Endothelial cell of umbilical vein (primary cell): ENCODE measurements at regions not wholly inside any gene's neighbourhood (a gene's known extent, or its start where the extent isn't known, plus 50 kb on each side); places are given as distances from the start of the nearest gene placed in this dataset.

Experiments
- BruUV-seq: library from RNA; stranded (reverse); fragments of 400-500 nt; replicated peaks from 2 replicates; lab custom pipeline; 2021; lab: Mats Ljungman, UMichigan
- CTCF ChIA-PET: fragments of 300-600, 350-600 bp; sonication (Branson Sonifier 250); formaldehyde crosslinking; loops from one replicate; lab custom pipeline; 2021; ENCODE audit warnings: antibody characterized with exemption, inconsistent platforms; lab: Charles Lee
- POLR2A ChIA-PET: fragments of 300-600, 350-600 bp; sonication (Branson Sonifier 250); formaldehyde crosslinking; loops from one replicate; lab custom pipeline; 2021; ENCODE audit warnings: antibody characterized with exemption, inconsistent platforms; lab: Charles Lee
- DNase-seq: peaks from one replicate; pipeline ENCODE4 v3.0.0-alpha.2; 2011; ENCODE audit warnings: low read depth, low spot score
- FAIRE-seq: peaks from 2 replicates; lab custom pipeline; 2011; peaks lifted over from hg19 to GRCh38; lab: Jason Lieb, UNC
- H2AFZ ChIP-seq: 2 replicates; pipeline ENCODE4 v1.6.0; 2012; ENCODE audit warnings: low read depth, low read length, control low read depth, inconsistent platforms
- H3K27ac ChIP-seq: 2 replicates; pipeline ENCODE4 v1.5.1; 2011; ENCODE audit warnings: low read depth, mild to moderate bottlenecking, control low read depth, low read length, moderate library complexity; ENCODE audit not compliant: insufficient read depth
- H3K27me3 ChIP-seq, 2 experiments: 2 replicates each; pipeline versions ENCODE4 v1.6.0 to v1.6.1; 2011; ENCODE audit warnings: low read length in 2 of 2, mixed read lengths in 1 of 2; ENCODE audit not compliant: control insufficient read depth in 2 of 2, insufficient read depth in 2 of 2
- H3K36me3 ChIP-seq, 2 experiments: 2 replicates in 1 of 2; 3 replicates in 1 of 2; pipeline ENCODE4 v1.5.1; 2011; ENCODE audit warnings: low read length in 2 of 2, mild to moderate bottlenecking in 1 of 2, moderate library complexity in 1 of 2; ENCODE audit not compliant: control insufficient read depth in 2 of 2, insufficient read depth in 2 of 2; ENCODE audit errors: extremely low read depth in 1 of 2
- H3K4me1 ChIP-seq: 3 replicates; pipeline ENCODE4 v1.5.1; 2011; ENCODE audit warnings: mild to moderate bottlenecking, low read length; ENCODE audit not compliant: control insufficient read depth, insufficient read depth; ENCODE audit errors: extremely low read depth
- H3K4me2 ChIP-seq: 2 replicates; pipeline ENCODE4 v1.6.1; 2011; ENCODE audit warnings: low read length, control low read depth, mixed read lengths; ENCODE audit not compliant: insufficient read depth
- H3K4me3 ChIP-seq, 3 experiments: fragments of 200-600 bp in 1 of 3; sonication (generic), shearing (Covaris generic) in 1 of 3; replicated peaks in 1 of 3; 2 replicates each; pipeline ENCODE4 v1.5.1; 2011 to 2016; ENCODE audit warnings: control low read depth in 3 of 3, low read length in 3 of 3, mild to moderate bottlenecking in 2 of 3, inconsistent platforms in 1 of 3, low read depth in 1 of 3, moderate library complexity in 1 of 3; ENCODE audit not compliant: insufficient read depth in 1 of 3
- H3K79me2 ChIP-seq: 2 replicates; pipeline ENCODE4 v1.6.0; 2012; ENCODE audit warnings: low read length, inconsistent platforms; ENCODE audit not compliant: control insufficient read depth, insufficient read depth
- H3K9ac ChIP-seq: replicated peaks from 2 replicates; pipeline ENCODE3; 2011; ENCODE audit warnings: low read length, control low read depth; ENCODE audit not compliant: insufficient read depth; ENCODE audit errors: extremely low read depth
- H3K9me1 ChIP-seq: replicated peaks from 3 replicates; pipeline ENCODE4 v1.6.0; 2011; ENCODE audit warnings: mild to moderate bottlenecking, low read length; ENCODE audit not compliant: control insufficient read depth, insufficient read depth; ENCODE audit errors: extremely low read depth
- H3K9me3 ChIP-seq: replicated peaks from 2 replicates; pipeline ENCODE4 v1.5.1; 2012; ENCODE audit warnings: low read length, inconsistent platforms; ENCODE audit not compliant: control insufficient read depth, insufficient read depth
- H4K20me1 ChIP-seq: replicated peaks from 2 replicates; pipeline ENCODE3; 2011; ENCODE audit warnings: mild to moderate bottlenecking, low read length; ENCODE audit not compliant: control insufficient read depth, insufficient read depth; ENCODE audit errors: extremely low read depth
- CTCF ChIP-seq, 2 donors: IDR thresholded peaks; 1 replicate in 1 of 2; 2 replicates in 1 of 2; pipeline ENCODE4 v1.5.1; 2011; ENCODE audit warnings: low read length in 2 of 2, mild to moderate bottlenecking in 2 of 2, moderate library complexity in 2 of 2, control low read depth in 1 of 2, inconsistent platforms in 1 of 2, low read depth in 1 of 2; ENCODE audit not compliant: insufficient read depth in 1 of 2; ENCODE audit errors: extremely low read depth in 1 of 2
- EZH2 ChIP-seq: IDR thresholded peaks from 2 replicates; pipeline ENCODE4 v1.6.1; 2012; ENCODE audit warnings: borderline replicate concordance, low read depth, mild to moderate bottlenecking, moderate library complexity, low read length, inconsistent platforms; ENCODE audit not compliant: severe bottlenecking
- FOS ChIP-seq: IDR thresholded peaks from 2 replicates; pipeline ENCODE4 v1.6.1; 2011; ENCODE audit warnings: mild to moderate bottlenecking, low read length, moderate library complexity, borderline replicate concordance; ENCODE audit not compliant: insufficient read depth
- GATA2 ChIP-seq: IDR thresholded peaks from 2 replicates; pipeline ENCODE4 v1.7.0; 2011; ENCODE audit warnings: low read depth, mild to moderate bottlenecking, moderate library complexity, mixed read lengths, low read length; ENCODE audit not compliant: insufficient read length, insufficient read depth
- JUN ChIP-seq: IDR thresholded peaks from 2 replicates; pipeline ENCODE4 v1.6.1; 2011; ENCODE audit warnings: borderline replicate concordance, low read depth; ENCODE audit not compliant: insufficient read length, insufficient read depth
- MYC ChIP-seq: IDR thresholded peaks from one replicate; pipeline ENCODE4 v1.6.1; 2011; ENCODE audit warnings: mild to moderate bottlenecking, low read depth, low read length
- POLR2A ChIP-seq: IDR thresholded peaks from 2 replicates; pipeline ENCODE4 v1.6.1; 2012; ENCODE audit warnings: low read depth, mild to moderate bottlenecking, control low read depth, low read length
- POLR2AphosphoS5 ChIP-seq: IDR thresholded peaks from 2 replicates; pipeline ENCODE4 v1.6.1; 2012; ENCODE audit warnings: low read depth, mild to moderate bottlenecking, control low read depth, low read length, moderate library complexity; ENCODE audit not compliant: insufficient read depth
- dilution Hi-C: fragments of 300-500 bp; cut with MboI; formaldehyde crosslinking; loops from one replicate; pipeline ENCODE4 v1.15.0; 2019; ENCODE audit warnings: low sequenced_read_pairs; ENCODE audit not compliant: extremely low pct_ligation_motif_present
- intact Hi-C: fragments of 100-400 bp; cut with micrococcal nuclease; formaldehyde crosslinking; loops from one replicate; pipeline ENCODE4 v1.10.0; 2022
- TF ChIP-seq, protein P1 (sequence below): IDR thresholded peaks from 2 replicates; pipeline ENCODE4 v1.6.1; 2011; ENCODE audit not compliant: insufficient read depth, insufficient read length

GRCh38 chr12:28993720-28994119, 155.4 kb upstream of the FAR2 start:
- POLR2A ChIA-PET: no interaction called here
- no peaks in the 10 kb centered on the region for H3K36me3 ChIP-seq
- no peaks in the 10 kb centered on the region for H3K9me3 ChIP-seq
- no peak for TF ChIP-seq JUN
- no peak for TF ChIP-seq FOS
- no peak for TF ChIP-seq EZH2
- TF ChIP-seq, protein P1, sequence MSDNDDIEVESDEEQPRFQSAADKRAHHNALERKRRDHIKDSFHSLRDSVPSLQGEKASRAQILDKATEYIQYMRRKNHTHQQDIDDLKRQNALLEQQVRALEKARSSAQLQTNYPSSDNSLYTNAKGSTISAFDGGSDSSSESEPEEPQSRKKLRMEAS: no peak
- no peak for TF ChIP-seq MYC
- TF ChIP-seq POLR2AphosphoS5: no peak
- TF ChIP-seq GATA2: no peak
- no peak for TF ChIP-seq POLR2A
- no peak for TF ChIP-seq CTCF (IDR thresholded peaks at IDR 0.05; ENCODE audit: extremely low read depth in 1 of 2, insufficient read depth in 1 of 2, low read depth in 1 of 2, low read length in 2 of 2)
- H2AFZ ChIP-seq: no peak overlapping the region
- CTCF ChIA-PET: no interaction called here
- no peak overlapping the region for H3K27ac ChIP-seq
- H3K9ac ChIP-seq: no peak overlapping the region
- H3K9me1 ChIP-seq: no peaks in the 10 kb centered on the region
- no peaks in the 10 kb centered on the region for H3K79me2 ChIP-seq
- dilution Hi-C loops (no loop called here), intact Hi-C loops (no loop called here)
- no peaks in the 10 kb centered on the region for H4K20me1 ChIP-seq
- FAIRE-seq: no peak
- no peaks in the 10 kb centered on the region for H3K27me3 ChIP-seq
- no peak overlapping the region for H3K4me3 ChIP-seq
- no TSS peak for BruUV-seq
- no peak for DNase-seq
- no peaks in the 10 kb centered on the region for H3K4me1 ChIP-seq
- H3K4me2 ChIP-seq: no peak overlapping the region
